GM12891 (cell line): ENCODE measurements at regions not wholly inside any gene's neighbourhood (a gene's known extent, or its start where the extent isn't known, plus 50 kb on each side); places are given as distances from the start of the nearest gene placed in this dataset.
"Not testable (repeated sequence)": the region's sequence is repeated elsewhere in the genome, so short reads cannot be mapped to it uniquely, and the experiment has no call there.

Experiments used
- DNase-seq: peaks from one replicate; pipeline ENCODE4 v3.0.0; 2011; ENCODE audit warnings: low spot score; ENCODE audit not compliant: insufficient read length
- FAIRE-seq: peaks from 2 replicates; lab custom pipeline; 2011; peaks lifted over from hg19 to GRCh38; lab: Jason Lieb, UNC
- PAX5 ChIP-seq: IDR thresholded peaks from 2 replicates; pipeline ENCODE4 v1.6.1; 2011; ENCODE audit warnings: low read length, moderate library complexity, mild to moderate bottlenecking; ENCODE audit not compliant: insufficient read depth, severe bottlenecking
- POLR2A ChIP-seq: IDR thresholded peaks from 2 replicates; pipeline ENCODE4 v1.6.1; 2011; ENCODE audit warnings: low read depth, low read length, control low read depth
- POLR2AphosphoS5 ChIP-seq: IDR thresholded peaks from 2 replicates; pipeline ENCODE4 v1.6.1; 2011; ENCODE audit warnings: low read depth, low read length, control low read depth
- POU2F2 ChIP-seq: IDR thresholded peaks from 2 replicates; pipeline ENCODE4 v1.6.1; 2011; ENCODE audit warnings: low read depth, mild to moderate bottlenecking, control low read depth, low read length, moderate library complexity
- SPI1 ChIP-seq: IDR thresholded peaks from 2 replicates; pipeline ENCODE4 v1.6.1; 2011; ENCODE audit warnings: low read depth, low read length, control low read depth
- TAF1 ChIP-seq: IDR thresholded peaks from 2 replicates; pipeline ENCODE4 v1.6.1; 2011; ENCODE audit warnings: low read depth, low read length, control low read depth

DNA sequence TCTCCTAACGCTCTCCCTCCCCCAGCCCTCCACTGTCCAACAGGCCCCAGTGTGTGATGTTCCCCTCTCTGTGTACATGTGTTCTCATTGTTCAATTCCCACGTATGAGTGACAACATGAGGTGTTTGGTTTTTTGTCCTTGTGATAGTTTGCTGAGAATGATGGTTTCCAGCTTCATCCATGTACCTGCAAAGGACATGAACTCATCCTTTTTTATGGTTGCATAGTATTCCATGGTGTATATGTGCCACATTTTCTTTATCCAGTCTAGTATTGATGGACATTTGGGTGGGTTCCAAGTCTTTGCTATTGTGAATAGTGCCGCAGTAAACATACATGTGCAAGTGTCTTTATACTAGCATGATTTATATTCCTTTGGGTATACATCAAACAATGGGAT, 347.4 kb downstream of the MAGEE1 start:
- not testable (repeated sequence) for FAIRE-seq, DNase-seq

DNA sequence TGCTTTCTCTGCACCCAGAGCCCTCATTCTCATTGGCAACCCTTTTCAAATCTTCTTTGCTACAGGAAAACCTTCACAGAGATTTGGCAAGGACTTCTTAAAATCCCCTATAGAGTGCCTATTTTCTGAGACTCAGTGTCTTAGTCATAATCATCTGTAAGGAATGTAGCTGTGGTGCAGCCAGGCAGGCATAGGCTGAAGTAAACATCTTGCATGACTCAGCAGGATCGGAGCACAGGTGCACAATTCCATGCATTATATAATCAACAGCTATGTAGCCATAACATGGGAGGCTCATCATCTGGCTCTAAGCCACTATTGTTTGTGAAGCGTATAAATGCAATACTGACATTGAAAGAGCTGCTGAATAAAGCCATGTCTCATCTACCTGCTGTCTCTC, 368.8 kb downstream of the MAGEE1 start:
- TF ChIP-seq POLR2AphosphoS5, result no peak
- no peak for TF ChIP-seq POU2F2
- no peak for FAIRE-seq
- DNase-seq, result no peak

DNA sequence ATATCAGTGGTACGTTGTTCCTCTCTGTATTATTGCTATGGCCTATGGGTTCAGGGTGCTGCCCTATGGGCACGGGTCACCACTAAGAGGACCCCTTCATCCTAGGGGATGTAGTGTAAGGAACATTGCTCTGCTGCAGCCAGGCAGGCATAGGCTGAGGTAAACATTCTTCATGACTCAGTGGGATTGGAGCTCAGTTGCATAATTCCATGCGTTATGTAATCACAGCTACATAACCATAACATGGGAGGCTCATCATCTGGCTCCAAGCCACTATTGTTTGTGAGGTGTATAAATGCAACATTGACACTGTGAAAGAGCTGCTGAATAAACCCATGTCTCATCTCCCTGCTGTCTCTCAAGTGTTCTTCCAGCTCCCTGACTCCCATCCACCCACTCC, 375.2 kb downstream of the MAGEE1 start:
- DNase-seq (no peak), FAIRE-seq (no peak)
- no peak for TF ChIP-seq POLR2A
- TF ChIP-seq PAX5, result no peak
- no peak for TF ChIP-seq POU2F2
- no peak for TF ChIP-seq SPI1
- TF ChIP-seq POLR2AphosphoS5, result no peak

DNA sequence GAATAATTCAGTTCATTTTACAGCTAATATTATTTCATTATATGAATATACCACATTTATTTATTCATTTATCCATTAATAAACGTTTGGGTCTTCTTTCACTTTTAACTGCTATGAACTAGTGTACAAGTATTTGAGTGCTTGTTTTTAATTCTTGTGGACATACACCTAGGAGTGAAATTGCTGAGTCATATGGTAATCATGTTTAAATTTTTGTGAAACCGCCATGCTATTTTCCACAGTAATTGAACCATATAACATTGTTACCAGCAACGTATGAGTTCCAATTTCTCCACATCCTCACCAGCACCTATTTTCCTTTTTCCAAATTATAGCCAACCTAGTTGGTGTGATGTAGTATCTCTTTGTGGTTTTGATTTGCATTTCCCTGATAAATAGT, 388.2 kb downstream of the MAGEE1 start:
- TF ChIP-seq TAF1, result no peak
- TF ChIP-seq POLR2AphosphoS5, result no peak
- TF ChIP-seq PAX5, result no peak
- no peak for TF ChIP-seq POLR2A
- no peak for TF ChIP-seq POU2F2
- TF ChIP-seq SPI1, result no peak
- no peak for DNase-seq
- FAIRE-seq, result no peak

DNA sequence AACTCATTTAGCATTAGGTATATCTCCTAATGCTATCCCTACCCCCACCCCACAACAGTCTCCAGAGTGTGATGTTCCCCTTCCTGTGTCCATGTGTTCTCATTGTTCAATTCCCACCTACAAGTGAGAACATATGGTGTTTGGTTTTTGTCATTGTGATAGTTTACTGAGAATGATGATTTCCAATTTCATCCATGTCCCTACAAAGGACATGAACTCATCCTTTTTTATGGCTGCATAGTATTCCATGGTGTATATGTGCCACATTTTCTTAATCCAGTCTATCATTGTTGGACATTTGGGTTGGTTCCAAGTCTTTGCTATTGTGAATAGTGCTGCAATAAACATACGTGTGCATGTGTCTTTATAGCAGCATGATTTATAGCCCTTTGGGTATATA, 389.8 kb downstream of the MAGEE1 start:
- not testable (repeated sequence) for FAIRE-seq, DNase-seq

DNA sequence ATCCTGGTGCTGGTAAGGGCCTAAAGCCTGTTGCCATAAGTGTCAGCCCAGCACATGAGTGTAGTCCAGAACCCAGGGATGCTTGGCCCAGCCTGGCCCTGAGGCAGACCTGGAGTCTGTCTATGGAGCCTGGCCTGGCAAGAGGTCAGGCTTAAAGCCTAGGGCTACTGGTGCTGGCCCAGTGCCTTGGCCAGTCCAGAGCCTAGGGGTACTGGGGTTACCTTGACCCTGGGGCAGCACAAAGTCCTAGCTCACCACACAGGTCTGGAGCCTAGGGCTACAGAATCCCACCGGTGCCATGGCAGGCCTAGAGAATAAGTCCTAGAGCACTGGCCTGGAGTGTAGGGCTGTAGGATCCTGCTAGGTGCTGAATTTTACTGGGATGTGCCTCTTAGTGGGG, 393.8 kb downstream of the MAGEE1 start:
- TF ChIP-seq PAX5 (no peak), SPI1 (no peak), POLR2AphosphoS5 (no peak), POLR2A (no peak), POU2F2 (no peak), TAF1 (no peak)
- FAIRE-seq (no peak), DNase-seq (no peak)

DNA sequence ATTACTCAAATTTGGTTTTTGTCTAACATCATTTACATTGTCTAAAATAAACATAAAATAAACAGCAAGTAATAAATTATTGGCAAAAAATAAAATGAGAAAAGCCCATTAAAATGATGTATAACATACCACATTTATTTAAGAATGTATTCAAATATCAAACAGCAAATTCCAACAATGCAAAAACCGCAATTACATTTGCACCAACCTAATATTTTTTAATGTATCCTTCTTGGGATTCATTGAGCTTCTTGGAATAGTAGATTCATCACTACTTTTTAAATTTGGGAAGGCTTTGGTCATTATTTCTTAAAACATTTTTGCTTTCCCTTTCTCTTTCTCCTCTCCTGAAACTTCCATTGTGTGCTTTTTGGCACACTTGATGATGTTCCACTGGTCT, 400.2 kb downstream of the MAGEE1 start:
- FAIRE-seq (no peak), DNase-seq (no peak)
- no peak for TF ChIP-seq SPI1
- no peak for TF ChIP-seq TAF1
- TF ChIP-seq PAX5, result no peak
- no peak for TF ChIP-seq POLR2A
- no peak for TF ChIP-seq POLR2AphosphoS5
- no peak for TF ChIP-seq POU2F2

DNA sequence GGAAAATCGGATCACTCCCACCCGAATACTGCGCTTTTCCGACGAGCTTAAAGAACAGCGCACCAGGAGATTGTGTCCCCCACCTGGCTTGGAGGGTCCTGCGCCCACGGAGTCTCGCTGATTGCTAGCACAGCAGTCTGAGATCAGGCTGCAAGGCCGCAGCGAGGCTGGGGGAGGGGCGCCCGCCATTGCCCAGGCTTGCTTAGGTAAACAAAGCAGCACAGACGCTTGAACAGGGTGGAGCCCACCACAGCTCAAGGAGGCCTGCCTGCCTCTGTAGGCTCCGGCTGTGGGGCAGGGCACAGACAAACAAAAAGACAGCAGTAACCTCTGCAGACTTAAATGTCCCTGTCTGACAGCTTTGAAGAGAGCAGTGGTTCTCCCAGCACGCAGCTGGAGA, 413.4 kb downstream of the MAGEE1 start:
- DNase-seq, FAIRE-seq: not testable (repeated sequence)

DNA sequence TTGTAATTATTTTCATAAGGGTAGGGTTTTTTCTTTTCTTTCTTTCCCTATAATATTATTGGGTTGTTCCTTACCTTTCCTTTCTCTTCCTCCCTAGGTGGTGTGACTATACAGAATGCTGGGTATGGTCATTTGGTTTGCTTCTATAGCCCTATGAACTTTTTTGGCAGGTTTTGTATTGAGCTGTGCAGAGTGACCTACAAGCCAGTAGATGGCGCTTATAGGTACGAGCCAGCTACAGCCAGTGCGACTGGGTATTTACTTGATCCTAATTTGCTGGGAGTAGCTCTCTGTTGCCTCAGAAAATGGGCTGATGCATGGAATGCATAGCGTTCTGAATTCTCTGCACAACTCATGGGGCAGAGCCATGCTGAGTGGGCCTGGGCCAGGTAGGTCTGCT, 423.3 kb downstream of the MAGEE1 start:
- FAIRE-seq (no peak), DNase-seq (no peak)
- TF ChIP-seq TAF1 (no peak), POLR2A (no peak), SPI1 (no peak), POU2F2 (no peak), POLR2AphosphoS5 (no peak), PAX5 (no peak)

DNA sequence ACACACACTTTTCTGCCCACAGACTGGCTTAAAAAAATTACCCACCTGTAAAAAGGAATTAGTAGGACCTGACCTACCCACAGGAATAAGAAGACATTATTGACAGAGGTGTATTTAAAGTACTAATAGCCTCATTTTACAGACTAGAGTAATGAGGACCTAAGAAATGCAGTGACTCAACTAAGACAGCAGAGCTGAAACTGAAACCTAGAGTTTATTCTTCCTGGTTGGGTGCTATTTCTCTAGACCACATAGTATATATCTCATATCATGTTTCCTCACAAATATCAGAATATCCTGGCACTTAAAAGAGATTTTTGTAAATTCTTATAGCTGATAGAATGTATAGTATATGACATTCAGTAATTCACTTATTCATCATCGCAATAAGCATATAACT, 435.0 kb downstream of the MAGEE1 start:
- no peak for FAIRE-seq
- no peak for DNase-seq
- TF ChIP-seq SPI1 (no peak), PAX5 (no peak)

DNA sequence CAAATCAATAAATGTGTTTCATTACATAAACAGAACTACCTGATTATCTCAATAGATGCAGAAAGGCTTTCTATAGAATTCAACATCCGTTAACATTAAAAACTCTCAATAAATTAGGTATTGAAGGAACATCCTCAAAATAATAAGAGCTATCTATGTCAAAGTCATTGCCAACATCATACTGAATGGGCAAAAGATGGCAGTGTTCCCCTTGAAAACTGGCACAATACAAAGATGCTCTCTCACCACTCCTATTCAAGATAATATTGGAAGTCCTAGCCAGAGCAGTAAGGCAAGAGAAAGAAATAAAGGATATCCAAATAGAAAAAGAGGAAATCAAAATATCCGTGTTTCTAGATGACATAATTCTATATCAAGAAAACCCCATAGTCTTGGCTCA, 466.4 kb downstream of the MAGEE1 start:
- TF ChIP-seq PAX5 (no peak), TAF1 (no peak), POU2F2 (no peak), POLR2A (no peak), SPI1 (no peak), POLR2AphosphoS5 (no peak)
- DNase-seq (no peak), FAIRE-seq (no peak)

DNA sequence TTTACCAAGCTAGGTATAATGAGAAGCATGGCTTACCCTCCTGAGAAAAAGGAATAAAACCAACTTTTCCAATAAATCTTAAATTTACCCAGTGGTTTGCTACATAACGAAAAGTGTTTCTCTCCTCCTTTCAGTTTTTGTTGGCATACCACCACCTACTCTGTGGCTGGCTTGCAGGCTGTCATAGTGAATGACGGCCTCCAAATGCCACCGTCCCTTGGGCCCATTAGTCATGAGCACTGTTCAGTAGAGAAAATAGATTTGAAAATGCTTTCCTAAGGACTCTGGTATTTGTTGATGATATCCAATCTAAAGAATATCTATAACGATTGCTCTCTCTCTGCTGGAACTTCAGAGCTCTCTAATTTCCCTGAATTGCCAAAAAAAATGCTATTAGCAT, 488.3 kb downstream of the MAGEE1 start:
- FAIRE-seq (no peak), DNase-seq (no peak)
- TF ChIP-seq PAX5 (no peak), TAF1 (no peak), POLR2A (no peak), SPI1 (no peak), POLR2AphosphoS5 (no peak), POU2F2 (no peak)
